ENCODE measurements at regions not wholly inside any gene's neighbourhood (a gene's known extent, or its start where the extent isn't known, plus 50 kb on each side); places are given as distances from the start of the nearest gene placed in this dataset.
A peak's percentile ranks its signal among the peaks of the same experiment; 100 is the strongest.

GRCh38 chr3:55128225-55128823 is 200.5 kb upstream of the LRTM1 start:
- Histone ChIP-seq H2AFZ (ENCODE audit: low read depth, low read length) (no peak overlapping the region), H2BK15ac (ENCODE audit: low read depth, poor library complexity, severe bottlenecking) (no peak overlapping the region), H3K4me2 (ENCODE audit: low read length, poor library complexity, severe bottlenecking) (peak overlapping the region; percentile 66), H3K79me1 (replicated peaks; ENCODE audit: low read length, poor library complexity, severe bottlenecking) (no peaks in the 10 kb centered on the region), H2AK5ac (ENCODE audit: low read length, severe bottlenecking) (no peak overlapping the region), H3K36me3 (ENCODE audit: control insufficient read depth in 1 of 2, insufficient read depth in 2 of 2, low read depth in 1 of 2, low read length in 2 of 2) (no peaks in the 10 kb centered on the region), H3K4me3 (ENCODE audit: insufficient read depth in 1 of 2, low read depth in 1 of 2, low read length in 2 of 2) (no peak overlapping the region), H3K27ac (ENCODE audit: low read length, poor library complexity, severe bottlenecking) (no peak overlapping the region), H2BK120ac (ENCODE audit: low read depth, low read length) (no peak overlapping the region), H3K9me3 (ENCODE audit: control insufficient read depth, low read length) (no peaks in the 10 kb centered on the region), H3K4me1 (ENCODE audit: control insufficient read depth, insufficient read depth, low read depth, low read length) (peaks cover 1% of the 10 kb centered on the region), H4K8ac (ENCODE audit: low read length) (no peak overlapping the region), H3K4ac (ENCODE audit: low read depth in 1 of 2, low read length in 2 of 2) (no peak overlapping the region), H4K91ac (ENCODE audit: low read length) (no peak overlapping the region), H3K18ac (ENCODE audit: low read depth in 1 of 2, low read length in 2 of 2) (peak overlapping the region in 1 of 2 experiments; percentile 32), H2BK12ac (ENCODE audit: low read length in 2 of 2) (no peak overlapping the region), H3K14ac (ENCODE audit: low read length in 2 of 2) (no peak overlapping the region), H3K9ac (ENCODE audit: low read length) (no peak overlapping the region), H3K27me3 (ENCODE audit: control insufficient read depth in 1 of 2, insufficient read depth in 1 of 2, low read length in 2 of 2) (peaks cover 0 to 17% of the 10 kb centered on the region in 2 experiments), H3K23ac (ENCODE audit: low read length in 2 of 2) (no peak overlapping the region), H2BK5ac (ENCODE audit: low read depth, low read length, poor library complexity, severe bottlenecking) (no peak overlapping the region)
- DNase-seq, result no peak
- 56% methylated on average over 6 of the region's 8 CpGs for WGBS

GRCh38 chr3:55127565-55127964 is 199.7 kb upstream of the LRTM1 start:
- no peak overlapping the region for H3K14ac ChIP-seq (ENCODE audit: low read length in 2 of 2)
- WGBS, result 76% methylated on average over 4 of the region's 4 CpGs
- no peak overlapping the region for H4K91ac ChIP-seq (ENCODE audit: low read length)
- no peak overlapping the region for H3K4me2 ChIP-seq (ENCODE audit: low read length, poor library complexity, severe bottlenecking)
- H3K4me1 ChIP-seq (ENCODE audit: control insufficient read depth, insufficient read depth, low read depth, low read length), result peaks cover 1% of the 10 kb centered on the region
- H3K23ac ChIP-seq (ENCODE audit: low read length in 2 of 2), result no peak overlapping the region
- H3K27ac ChIP-seq (ENCODE audit: low read length, poor library complexity, severe bottlenecking), result no peak overlapping the region
- H4K8ac ChIP-seq (ENCODE audit: low read length), result no peak overlapping the region
- H3K27me3 ChIP-seq (ENCODE audit: control insufficient read depth in 1 of 2, insufficient read depth in 1 of 2, low read length in 2 of 2), result peaks cover 0 to 17% of the 10 kb centered on the region in 2 experiments
- H3K79me1 ChIP-seq (replicated peaks; ENCODE audit: low read length, poor library complexity, severe bottlenecking), result no peaks in the 10 kb centered on the region
- no peak overlapping the region for H2BK120ac ChIP-seq (ENCODE audit: low read depth, low read length)
- H2BK12ac ChIP-seq (ENCODE audit: low read length in 2 of 2), result peak overlapping the region in 1 of 2 experiments; percentile 8
- no peak overlapping the region for H2AFZ ChIP-seq (ENCODE audit: low read depth, low read length)
- H3K9ac ChIP-seq (ENCODE audit: low read length), result no peak overlapping the region
- no peak overlapping the region for H2BK5ac ChIP-seq (ENCODE audit: low read depth, low read length, poor library complexity, severe bottlenecking)
- H3K4ac ChIP-seq (ENCODE audit: low read depth in 1 of 2, low read length in 2 of 2), result no peak overlapping the region
- no peak overlapping the region for H3K4me3 ChIP-seq (ENCODE audit: insufficient read depth in 1 of 2, low read depth in 1 of 2, low read length in 2 of 2)
- no peaks in the 10 kb centered on the region for H3K36me3 ChIP-seq (ENCODE audit: control insufficient read depth in 1 of 2, insufficient read depth in 2 of 2, low read depth in 1 of 2, low read length in 2 of 2)
- H3K18ac ChIP-seq (ENCODE audit: low read depth in 1 of 2, low read length in 2 of 2), result no peak overlapping the region
- no peak overlapping the region for H2BK15ac ChIP-seq (ENCODE audit: low read depth, poor library complexity, severe bottlenecking)
- no peaks in the 10 kb centered on the region for H3K9me3 ChIP-seq (ENCODE audit: control insufficient read depth, low read length)
- no peak overlapping the region for H2AK5ac ChIP-seq (ENCODE audit: low read length, severe bottlenecking)
- DNase-seq, result no peak

- H3K9me3 ChIP-seq (ENCODE audit: control insufficient read depth, low read length), result no peaks in the 10 kb centered on the region
- no peaks in the 10 kb centered on the region for H3K36me3 ChIP-seq (ENCODE audit: control insufficient read depth in 1 of 2, insufficient read depth in 2 of 2, low read depth in 1 of 2, low read length in 2 of 2)
- H3K4me2 ChIP-seq (ENCODE audit: low read length, poor library complexity, severe bottlenecking), result no peak overlapping the region
- no peak overlapping the region for H4K8ac ChIP-seq (ENCODE audit: low read length)
- no peak overlapping the region for H2BK15ac ChIP-seq (ENCODE audit: low read depth, poor library complexity, severe bottlenecking)
- no peak overlapping the region for H3K23ac ChIP-seq (ENCODE audit: low read length in 2 of 2)
- H2BK120ac ChIP-seq (ENCODE audit: low read depth, low read length), result no peak overlapping the region
- no peak for DNase-seq
- 80% methylated on average over 4 of the region's 4 CpGs for WGBS
- H4K91ac ChIP-seq (ENCODE audit: low read length), result no peak overlapping the region
- H3K9ac ChIP-seq (ENCODE audit: low read length), result no peak overlapping the region
- no peak overlapping the region for H3K27ac ChIP-seq (ENCODE audit: low read length, poor library complexity, severe bottlenecking)
- no peak overlapping the region for H3K18ac ChIP-seq (ENCODE audit: low read depth in 1 of 2, low read length in 2 of 2)
- H3K27me3 ChIP-seq (ENCODE audit: control insufficient read depth in 1 of 2, insufficient read depth in 1 of 2, low read length in 2 of 2), result peaks cover 0 to 17% of the 10 kb centered on the region in 2 experiments
- H3K4me1 ChIP-seq (ENCODE audit: control insufficient read depth, insufficient read depth, low read depth, low read length), result peaks cover 1% of the 10 kb centered on the region
- H2AK5ac ChIP-seq (ENCODE audit: low read length, severe bottlenecking), result no peak overlapping the region
- H2BK5ac ChIP-seq (ENCODE audit: low read depth, low read length, poor library complexity, severe bottlenecking), result no peak overlapping the region
- no peak overlapping the region for H3K4ac ChIP-seq (ENCODE audit: low read depth in 1 of 2, low read length in 2 of 2)
- no peak overlapping the region for H3K14ac ChIP-seq (ENCODE audit: low read length in 2 of 2)
- no peak overlapping the region for H2AFZ ChIP-seq (ENCODE audit: low read depth, low read length)
- no peak overlapping the region for H3K4me3 ChIP-seq (ENCODE audit: insufficient read depth in 1 of 2, low read depth in 1 of 2, low read length in 2 of 2)
- H2BK12ac ChIP-seq (ENCODE audit: low read length in 2 of 2), result no peak overlapping the region
- no peaks in the 10 kb centered on the region for H3K79me1 ChIP-seq (replicated peaks; ENCODE audit: low read length, poor library complexity, severe bottlenecking)
Measured at GRCh38 chr3:55124371-55124770, 196.5 kb upstream of the LRTM1 start.

Measured in mesenchymal stem cell (in vitro differentiated cells and primary cell).